CD14-positive monocyte (primary cell): ENCODE measurements at regions not wholly inside any gene's neighbourhood (a gene's known extent, or its start where the extent isn't known, plus 50 kb on each side); places are given as distances from the start of the nearest gene placed in this dataset.

Source experiments
- DNase-seq, 3 donors: peaks; one replicate each; pipeline ENCODE4 v3.0.0-alpha.2; 2011 to 2022
- H2AFZ ChIP-seq: 2 replicates; pipeline ENCODE4 v1.6.0; 2012; ENCODE audit warnings: mild to moderate bottlenecking, low read depth, low read length, inconsistent platforms; ENCODE audit not compliant: insufficient read depth, poor library complexity, severe bottlenecking
- H3K27ac ChIP-seq, 2 donors: 1 replicate in 1 of 2; 2 replicates in 1 of 2; pipeline ENCODE4 v1.5.1; 2012 to 2013; ENCODE audit warnings: low read length in 2 of 2, control low read depth in 1 of 2, inconsistent platforms in 1 of 2, low read depth in 1 of 2, mild to moderate bottlenecking in 1 of 2
- H3K27me3 ChIP-seq, 2 donors: one replicate each; pipeline versions ENCODE4 v1.6.0 to v1.6.1; 2011 to 2013; ENCODE audit warnings: low read length in 2 of 2; ENCODE audit not compliant: control insufficient read depth in 2 of 2, insufficient read depth in 2 of 2
- H3K36me3 ChIP-seq, 2 donors: replicated peaks in 1 of 2; 1 replicate in 1 of 2; 2 replicates in 1 of 2; pipeline versions ENCODE4 v1.5.1 to v1.6.1; 2012 to 2013; ENCODE audit warnings: low read length in 2 of 2, control low read depth in 1 of 2, inconsistent platforms in 1 of 2, mild to moderate bottlenecking in 1 of 2; ENCODE audit not compliant: insufficient read depth in 2 of 2, control insufficient read depth in 1 of 2
- H3K4me1 ChIP-seq, 2 donors: 1 replicate in 1 of 2; 2 replicates in 1 of 2; pipeline versions ENCODE4 v1.5.1 to v1.6.1; 2012 to 2013; ENCODE audit warnings: low read length in 2 of 2, control low read depth in 1 of 2, inconsistent platforms in 1 of 2, mild to moderate bottlenecking in 1 of 2, moderate library complexity in 1 of 2; ENCODE audit not compliant: insufficient read depth in 2 of 2, control insufficient read depth in 1 of 2
- H3K4me2 ChIP-seq: replicated peaks from 2 replicates; pipeline ENCODE3; 2012; ENCODE audit warnings: low read length, moderate library complexity, mild to moderate bottlenecking; ENCODE audit not compliant: poor library complexity, severe bottlenecking; ENCODE audit errors: extremely low read depth
- H3K4me3 ChIP-seq, 3 experiments: fragments of 200-600 bp in 1 of 3; sonication (generic) in 1 of 3; replicated peaks in 1 of 3; 1 replicate in 2 of 3; 2 replicates in 1 of 3; pipeline ENCODE4 v1.5.1; 2011 to 2013; ENCODE audit warnings: low read length in 3 of 3, mild to moderate bottlenecking in 3 of 3, control low read depth in 2 of 3, low read depth in 2 of 3, inconsistent platforms in 1 of 3, moderate library complexity in 1 of 3
- H3K79me2 ChIP-seq: 2 replicates; pipeline ENCODE4 v1.6.0; 2012; ENCODE audit warnings: mild to moderate bottlenecking, control low read depth, inconsistent platforms, low read length, moderate library complexity; ENCODE audit not compliant: insufficient read depth
- H3K9ac ChIP-seq: 2 replicates; pipeline ENCODE4 v1.6.0; 2017; ENCODE audit warnings: low read length, mild to moderate bottlenecking; ENCODE audit not compliant: insufficient read depth, poor library complexity, severe bottlenecking
- H3K9me3 ChIP-seq, 2 donors: replicated peaks in 1 of 2; 1 replicate in 1 of 2; 2 replicates in 1 of 2; pipeline versions ENCODE4 v1.5.1 to v1.6.1; 2012 to 2013; ENCODE audit warnings: low read length in 2 of 2, control low read depth in 1 of 2; ENCODE audit not compliant: control insufficient read depth in 1 of 2, insufficient read depth in 1 of 2
- H4K20me1 ChIP-seq: 2 replicates; pipeline ENCODE4 v1.6.0; 2012; ENCODE audit warnings: mild to moderate bottlenecking, low read length, control low read depth, moderate library complexity; ENCODE audit not compliant: insufficient read depth
- H3K27ac Mint-ChIP-seq, 7 donors: one replicate each; pipeline ENCODE4 v1.8.0; 2020; ENCODE audit warnings: mild to moderate bottlenecking in 7 of 7, mixed read lengths in 7 of 7, moderate library complexity in 6 of 7, inconsistent platforms in 2 of 7
- H3K27me3 Mint-ChIP-seq, 3 donors: one replicate each; pipeline ENCODE4 v1.8.0; 2021 to 2022; ENCODE audit warnings: low read depth in 3 of 3, mild to moderate bottlenecking in 3 of 3, mixed read lengths in 3 of 3, moderate library complexity in 3 of 3, inconsistent platforms in 1 of 3
- H3K36me3 Mint-ChIP-seq, 2 donors: one replicate each; pipeline ENCODE4 v1.8.0; 2020; ENCODE audit warnings: mixed read lengths in 2 of 2, inconsistent platforms in 1 of 2, mild to moderate bottlenecking in 1 of 2
- H3K4me1 Mint-ChIP-seq: one replicate; pipeline ENCODE4 v1.8.0; 2020; ENCODE audit warnings: mild to moderate bottlenecking, mixed read lengths
- H3K4me3 Mint-ChIP-seq, 2 donors: one replicate each; pipeline ENCODE4 v1.8.0; 2020; ENCODE audit warnings: mild to moderate bottlenecking in 2 of 2, mixed read lengths in 2 of 2, moderate library complexity in 1 of 2
- H3K9me3 Mint-ChIP-seq, 7 donors: one replicate each; pipeline ENCODE4 v1.8.0; 2020 to 2022; ENCODE audit warnings: mixed read lengths in 7 of 7, mild to moderate bottlenecking in 6 of 7, moderate library complexity in 6 of 7, inconsistent platforms in 2 of 7
- whole genome bisulfite sequencing: methylation state at CpG from one replicate; pipeline ENCODE4 v1.1.5; 2013; ENCODE audit warnings: missing lambda C conversion rate; ENCODE audit not compliant: insufficient coverage; 5-methylcytosine and 5-hydroxymethylcytosine counted together
- intact Hi-C, 2 donors: fragments of 100-400 bp; cut with micrococcal nuclease; formaldehyde crosslinking; loops; one replicate each; pipeline versions ENCODE4 v1.15.0 to v1.15.1; 2023
- TF ChIP-seq, protein P1 (sequence below): fragments of 200-600 bp; IDR thresholded peaks from one replicate; pipeline ENCODE4 v1.8.0; 2022; ENCODE audit warnings: antibody characterized with exemption, mild to moderate bottlenecking

DNA sequence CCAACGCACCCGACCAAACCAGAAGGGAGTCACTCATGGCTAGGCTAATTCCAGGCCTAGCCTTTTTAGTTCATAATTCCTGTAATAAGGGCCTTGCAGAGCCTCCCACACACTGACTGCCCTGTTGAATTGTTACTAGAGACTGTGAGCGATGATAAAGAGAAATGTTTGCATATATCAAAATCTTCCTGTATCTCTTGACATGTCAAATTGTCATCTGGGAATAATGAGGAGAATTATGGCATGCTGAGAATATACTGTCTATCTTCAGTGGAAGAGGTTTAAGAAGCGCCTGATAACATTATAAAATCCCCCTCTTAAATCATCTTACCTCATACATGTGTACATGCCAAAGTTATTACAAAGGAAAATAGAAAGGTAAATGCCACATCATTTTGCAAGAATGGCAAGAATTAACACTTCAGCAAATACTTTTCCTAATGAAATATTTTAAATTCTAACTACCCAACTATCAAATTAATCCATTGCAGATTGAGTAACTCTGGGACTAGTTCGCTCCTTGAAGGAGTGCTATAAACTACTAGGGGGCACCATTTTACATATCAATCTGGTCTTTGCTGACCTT is 144.1 kb downstream of the CENPF start:
- H3K36me3 ChIP-seq, result no peaks in the 10 kb centered on the region
- H4K20me1 ChIP-seq, result no peaks in the 10 kb centered on the region
- no peak overlapping the region for H3K9ac ChIP-seq
- H3K4me1 ChIP-seq, result no peaks in the 10 kb centered on the region
- no peaks in the 10 kb centered on the region for H3K9me3 ChIP-seq
- no peak for DNase-seq
- no peak overlapping the region for H3K4me3 ChIP-seq
- no peak overlapping the region for H2AFZ ChIP-seq
- H3K27me3 Mint-ChIP-seq, result peaks cover 0 to 1% (median 1%) of the 10 kb centered on the region in 3 donors
- no peaks in the 10 kb centered on the region for H3K27me3 ChIP-seq
- TF ChIP-seq, protein P1, sequence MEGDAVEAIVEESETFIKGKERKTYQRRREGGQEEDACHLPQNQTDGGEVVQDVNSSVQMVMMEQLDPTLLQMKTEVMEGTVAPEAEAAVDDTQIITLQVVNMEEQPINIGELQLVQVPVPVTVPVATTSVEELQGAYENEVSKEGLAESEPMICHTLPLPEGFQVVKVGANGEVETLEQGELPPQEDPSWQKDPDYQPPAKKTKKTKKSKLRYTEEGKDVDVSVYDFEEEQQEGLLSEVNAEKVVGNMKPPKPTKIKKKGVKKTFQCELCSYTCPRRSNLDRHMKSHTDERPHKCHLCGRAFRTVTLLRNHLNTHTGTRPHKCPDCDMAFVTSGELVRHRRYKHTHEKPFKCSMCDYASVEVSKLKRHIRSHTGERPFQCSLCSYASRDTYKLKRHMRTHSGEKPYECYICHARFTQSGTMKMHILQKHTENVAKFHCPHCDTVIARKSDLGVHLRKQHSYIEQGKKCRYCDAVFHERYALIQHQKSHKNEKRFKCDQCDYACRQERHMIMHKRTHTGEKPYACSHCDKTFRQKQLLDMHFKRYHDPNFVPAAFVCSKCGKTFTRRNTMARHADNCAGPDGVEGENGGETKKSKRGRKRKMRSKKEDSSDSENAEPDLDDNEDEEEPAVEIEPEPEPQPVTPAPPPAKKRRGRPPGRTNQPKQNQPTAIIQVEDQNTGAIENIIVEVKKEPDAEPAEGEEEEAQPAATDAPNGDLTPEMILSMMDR, result no peak
- no peaks in the 10 kb centered on the region for H3K79me2 ChIP-seq
- peaks cover 0 to 6% (median 0%) of the 10 kb centered on the region in 7 donors for H3K9me3 Mint-ChIP-seq
- H3K4me1 Mint-ChIP-seq, result no peaks in the 10 kb centered on the region
- no peak overlapping the region for H3K27ac Mint-ChIP-seq
- H3K36me3 Mint-ChIP-seq, result no peaks in the 10 kb centered on the region
- no peak overlapping the region for H3K4me3 Mint-ChIP-seq
- H3K27ac ChIP-seq, result no peak overlapping the region
- intact Hi-C loops, result no loop called here
- no peak overlapping the region for H3K4me2 ChIP-seq
- WGBS, result 100% methylated on average over 1 of the region's 5 CpGs

DNA sequence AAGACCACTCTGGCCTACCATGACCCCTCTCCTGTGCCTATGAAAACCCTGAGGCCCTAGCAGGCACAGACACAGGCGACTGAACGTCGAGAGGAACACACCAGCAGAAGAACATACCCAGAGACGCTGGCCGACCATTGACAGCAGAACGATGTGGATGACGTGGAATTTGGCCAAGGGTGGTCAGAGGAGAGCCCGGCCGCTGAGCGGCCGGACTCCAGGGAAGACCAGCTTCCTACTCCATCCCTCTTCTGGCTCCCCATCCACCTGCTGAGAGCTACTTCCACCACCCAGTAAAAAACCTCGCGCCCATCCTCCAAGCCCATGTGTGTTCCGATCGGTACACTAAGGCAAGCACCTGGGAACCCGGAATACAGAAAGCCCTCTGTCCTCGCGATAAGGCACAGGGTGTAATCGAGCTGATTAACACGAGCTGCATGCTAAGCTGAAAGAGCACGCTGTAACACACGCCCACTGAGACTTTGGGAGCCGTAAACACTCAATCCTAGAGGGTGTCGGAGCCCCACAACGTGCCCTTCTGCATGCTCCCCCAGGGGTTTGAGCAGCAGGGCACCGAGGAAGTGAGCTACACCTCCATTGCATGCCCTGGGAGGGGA is 150.3 kb downstream of the CENPF start:
- Histone ChIP-seq H3K9ac (no peak overlapping the region), H3K4me2 (no peak overlapping the region), H3K36me3 (no peaks in the 10 kb centered on the region), H3K79me2 (no peaks in the 10 kb centered on the region), H4K20me1 (no peaks in the 10 kb centered on the region), H3K9me3 (peaks cover 12 to 13% of the 10 kb centered on the region in 2 donors), H3K27me3 (no peaks in the 10 kb centered on the region), H3K4me1 (no peaks in the 10 kb centered on the region), H2AFZ (no peak overlapping the region), H3K4me3 (no peak overlapping the region), H3K27ac (no peak overlapping the region)
- WGBS, result 73% methylated on average over 25 of the region's 26 CpGs
- Mint-ChIP-seq H3K4me1 (no peaks in the 10 kb centered on the region), H3K27me3 (peaks cover 0 to 1% (median 0%) of the 10 kb centered on the region in 3 donors), H3K9me3 (peaks cover 6 to 14% (median 8%) of the 10 kb centered on the region in 7 donors), H3K36me3 (no peaks in the 10 kb centered on the region), H3K4me3 (no peak overlapping the region), H3K27ac (no peak overlapping the region)
- TF ChIP-seq, protein P1, result no peak
- intact Hi-C loops, result no loop called here
- no peak for DNase-seq
